ENCODE measurements at regions not wholly inside any gene's neighbourhood (a gene's known extent, or its start where the extent isn't known, plus 50 kb on each side); places are given as distances from the start of the nearest gene placed in this dataset.
A peak's percentile ranks its signal among the peaks of the same experiment; 100 is the strongest.

DNA sequence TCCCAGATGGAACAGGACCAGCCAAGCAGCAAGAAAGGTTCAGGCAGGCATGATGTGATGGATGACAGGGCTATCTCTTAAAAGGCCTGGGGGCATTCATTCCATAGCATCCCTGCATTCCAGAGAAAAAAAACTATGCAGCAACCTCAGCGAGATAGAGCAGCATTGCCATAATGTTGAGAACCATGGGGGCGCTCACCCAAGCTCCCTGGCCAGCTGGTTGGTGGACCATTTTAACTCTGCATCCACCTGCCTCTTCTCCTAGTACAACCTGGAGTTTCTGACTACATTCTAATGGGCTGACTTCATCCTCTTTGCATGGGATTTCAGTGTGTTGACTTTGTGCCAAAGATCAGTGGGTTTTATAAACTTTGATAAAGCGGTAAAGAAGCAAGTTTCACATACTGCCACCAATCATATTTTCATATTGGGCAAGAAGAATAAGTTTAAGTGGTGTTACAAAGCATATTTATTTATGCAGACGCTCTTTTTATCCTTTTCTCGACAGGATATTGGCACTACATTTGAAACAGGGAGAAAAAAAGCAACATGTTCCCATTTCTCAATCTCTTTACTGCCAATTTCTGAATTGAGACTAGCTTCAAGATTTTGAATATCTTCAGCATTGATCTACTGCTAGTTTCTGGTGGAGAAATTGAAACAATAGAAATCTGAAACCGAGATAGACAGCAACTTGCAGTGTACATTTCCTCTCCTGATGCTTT, 378.3 kb upstream of the WWC1 start:
- no peak for DNase-seq (ENCODE audit: low read depth)
- TF ChIP-seq, protein P1, sequence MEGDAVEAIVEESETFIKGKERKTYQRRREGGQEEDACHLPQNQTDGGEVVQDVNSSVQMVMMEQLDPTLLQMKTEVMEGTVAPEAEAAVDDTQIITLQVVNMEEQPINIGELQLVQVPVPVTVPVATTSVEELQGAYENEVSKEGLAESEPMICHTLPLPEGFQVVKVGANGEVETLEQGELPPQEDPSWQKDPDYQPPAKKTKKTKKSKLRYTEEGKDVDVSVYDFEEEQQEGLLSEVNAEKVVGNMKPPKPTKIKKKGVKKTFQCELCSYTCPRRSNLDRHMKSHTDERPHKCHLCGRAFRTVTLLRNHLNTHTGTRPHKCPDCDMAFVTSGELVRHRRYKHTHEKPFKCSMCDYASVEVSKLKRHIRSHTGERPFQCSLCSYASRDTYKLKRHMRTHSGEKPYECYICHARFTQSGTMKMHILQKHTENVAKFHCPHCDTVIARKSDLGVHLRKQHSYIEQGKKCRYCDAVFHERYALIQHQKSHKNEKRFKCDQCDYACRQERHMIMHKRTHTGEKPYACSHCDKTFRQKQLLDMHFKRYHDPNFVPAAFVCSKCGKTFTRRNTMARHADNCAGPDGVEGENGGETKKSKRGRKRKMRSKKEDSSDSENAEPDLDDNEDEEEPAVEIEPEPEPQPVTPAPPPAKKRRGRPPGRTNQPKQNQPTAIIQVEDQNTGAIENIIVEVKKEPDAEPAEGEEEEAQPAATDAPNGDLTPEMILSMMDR (conservative IDR thresholded peaks at IDR 0.05; ENCODE audit: control insufficient read depth, insufficient read depth, low read depth, low read length): no peak
- no peak overlapping the region for H3K4me3 ChIP-seq (ENCODE audit: control insufficient read depth, low read depth, low read length)

DNA sequence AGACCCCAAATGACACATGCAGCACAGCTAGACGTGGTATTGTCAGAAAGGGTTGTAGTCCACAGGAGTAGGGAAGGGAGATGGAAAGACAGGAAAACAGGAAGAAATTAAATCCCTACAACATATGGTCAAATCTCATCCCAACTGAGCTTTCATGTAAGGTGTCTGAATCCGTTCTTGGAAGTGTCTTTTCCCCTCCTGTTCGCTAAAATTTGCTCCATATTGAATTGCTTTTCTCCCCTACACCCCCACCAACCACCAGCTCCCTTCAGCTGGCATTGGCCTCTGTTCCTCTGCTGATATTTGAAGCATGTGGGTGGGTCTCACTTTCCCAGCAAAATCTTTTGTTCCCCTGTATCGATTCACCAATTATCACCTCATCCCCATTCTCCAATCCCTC, 376.2 kb upstream of the WWC1 start:
- TF ChIP-seq, protein P1 (conservative IDR thresholded peaks at IDR 0.05; ENCODE audit: control insufficient read depth, insufficient read depth, low read depth, low read length): no peak
- H3K4me3 ChIP-seq (ENCODE audit: control insufficient read depth, low read depth, low read length): no peak overlapping the region
- no peak for DNase-seq (ENCODE audit: low read depth)

DNA sequence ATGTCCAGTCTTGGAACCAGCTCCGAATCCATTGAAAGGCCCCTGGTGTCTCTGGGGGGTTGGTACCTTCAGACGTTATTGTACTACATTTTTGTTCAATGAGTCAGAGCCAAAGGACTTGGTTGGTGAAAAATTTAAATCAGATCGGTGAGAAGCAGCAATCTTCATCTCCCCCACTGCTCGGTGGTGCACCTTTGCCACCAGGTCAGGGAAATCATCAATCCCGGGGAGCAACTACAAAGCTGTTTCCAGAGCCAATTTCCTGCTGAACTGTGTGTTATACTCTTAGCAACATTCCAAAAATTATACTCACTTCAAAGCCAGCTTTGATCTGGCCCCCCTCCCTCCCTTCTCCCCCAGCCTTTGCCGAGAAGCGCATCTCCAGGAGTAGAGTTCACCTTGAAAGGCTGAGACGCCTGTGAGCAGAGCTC, 375.2 kb upstream of the WWC1 start:
- H3K4me3 ChIP-seq (ENCODE audit: control insufficient read depth, low read depth, low read length): no peak overlapping the region
- no peak for DNase-seq (ENCODE audit: low read depth)
- TF ChIP-seq, protein P1 (conservative IDR thresholded peaks at IDR 0.05; ENCODE audit: control insufficient read depth, insufficient read depth, low read depth, low read length): no peak

DNA sequence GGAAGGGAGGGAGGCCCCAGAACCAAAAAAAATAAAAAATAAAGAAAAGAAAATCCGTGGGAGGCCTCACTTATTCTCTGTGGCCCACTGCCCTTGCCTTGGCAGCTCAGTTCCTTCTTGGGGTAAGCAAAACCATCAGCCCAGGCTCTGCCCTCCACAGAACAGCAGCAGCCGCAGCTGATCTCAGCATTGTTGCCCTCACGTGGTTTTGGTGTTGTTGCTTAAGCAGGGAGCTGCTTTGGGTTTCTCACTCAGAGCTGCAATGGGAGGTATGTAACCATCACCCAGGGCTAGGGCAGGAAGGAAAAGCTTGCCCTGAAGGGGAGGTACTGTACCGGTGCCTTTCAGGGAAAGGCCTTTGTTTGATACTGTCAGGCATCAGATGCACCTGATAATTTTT, 374.7 kb upstream of the WWC1 start:
- no peak overlapping the region for H3K4me3 ChIP-seq (ENCODE audit: control insufficient read depth, low read depth, low read length)
- TF ChIP-seq, protein P1 (conservative IDR thresholded peaks at IDR 0.05; ENCODE audit: control insufficient read depth, insufficient read depth, low read depth, low read length): no peak
- peak; percentile 16 for DNase-seq (ENCODE audit: low read depth)

DNA sequence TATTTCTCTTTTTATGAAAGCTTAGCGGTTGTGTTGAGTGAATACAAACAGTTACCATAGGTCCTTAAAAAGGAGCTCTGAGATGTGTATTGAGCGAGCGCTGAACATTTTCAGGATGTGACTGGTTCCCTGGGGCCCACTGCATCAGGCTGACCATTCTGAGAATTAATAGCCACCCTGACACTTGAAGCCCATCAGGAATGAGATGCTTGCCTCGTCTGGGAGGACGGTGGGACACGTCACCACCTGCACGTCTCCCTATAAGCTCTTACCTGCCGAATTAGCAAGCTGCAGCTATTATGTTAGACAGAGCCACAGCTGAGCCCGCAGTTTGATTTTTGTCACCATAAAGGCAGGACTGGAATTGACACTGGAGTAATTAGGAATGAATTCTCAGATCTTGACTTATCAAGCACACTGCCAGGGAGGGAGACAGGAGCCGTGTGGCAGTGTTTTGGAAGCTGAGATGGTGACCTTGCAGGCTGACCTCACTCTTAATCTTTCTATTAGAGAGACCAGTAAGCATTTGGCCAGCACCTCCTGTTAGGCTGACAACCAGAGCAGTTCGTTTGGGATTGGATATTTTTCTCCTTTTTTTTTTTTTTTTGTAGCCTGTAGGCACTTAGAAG, 373.1 kb upstream of the WWC1 start:
- no peak for DNase-seq (ENCODE audit: low read depth)
- no peak overlapping the region for H3K4me3 ChIP-seq (ENCODE audit: control insufficient read depth, low read depth, low read length)
- TF ChIP-seq, protein P1 (conservative IDR thresholded peaks at IDR 0.05; ENCODE audit: control insufficient read depth, insufficient read depth, low read depth, low read length): no peak

DNA sequence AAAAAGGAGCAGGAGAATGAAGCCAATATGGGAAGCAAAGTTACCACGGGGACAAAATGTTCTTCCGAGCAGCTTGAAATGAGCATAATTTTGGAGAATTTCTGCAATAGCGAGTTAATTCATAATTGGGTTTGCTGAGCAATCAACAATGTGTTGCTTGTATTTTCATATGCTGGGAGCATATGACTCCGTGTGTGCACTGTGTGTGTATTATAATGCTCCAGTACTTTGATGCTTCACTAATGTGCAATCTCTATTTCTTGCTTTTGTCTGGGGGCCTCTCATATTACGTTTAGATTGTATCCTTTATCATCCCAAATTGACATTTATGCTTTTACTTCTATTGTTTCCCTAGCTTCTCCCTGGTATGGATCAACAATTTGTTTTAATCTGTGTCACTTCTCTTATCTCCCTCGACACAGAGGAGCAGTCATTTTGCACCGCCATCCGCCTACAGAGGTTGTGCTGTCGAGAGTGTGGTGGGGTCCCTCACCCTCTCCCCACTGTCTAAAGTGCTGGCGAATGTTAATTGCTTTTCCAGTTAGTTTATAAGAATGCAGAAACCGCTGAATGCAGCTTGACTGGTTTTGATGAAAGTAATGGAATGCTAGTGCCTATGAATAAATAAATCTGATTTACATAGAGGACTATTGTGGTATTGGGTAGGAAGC, 372.5 kb upstream of the WWC1 start:
- TF ChIP-seq, protein P1 (conservative IDR thresholded peaks at IDR 0.05; ENCODE audit: control insufficient read depth, insufficient read depth, low read depth, low read length): no peak
- DNase-seq (ENCODE audit: low read depth): no peak

More for the DNA sequence above, 372.5 kb upstream of the WWC1 start:
- H3K4me3 ChIP-seq (ENCODE audit: control insufficient read depth, low read depth, low read length): no peak overlapping the region
